ENCODE measurements at regions not wholly inside any gene's neighbourhood (a gene's known extent, or its start where the extent isn't known, plus 50 kb on each side); places are given as distances from the start of the nearest gene placed in this dataset.
A peak's percentile ranks its signal among the peaks of the same experiment; 100 is the strongest.

GRCh38 chr2:172658945-172659344 is 76.7 kb upstream of the RAPGEF4 start:
- TF ChIP-seq CTCF (conservative IDR thresholded peaks at IDR 0.05; ENCODE audit: low read depth, low read length) = no peak

GRCh38 chr2:172662099-172662498 is 73.5 kb upstream of the RAPGEF4 start:
- DNase-seq (ENCODE audit: low read depth) = no peak
- no peak for TF ChIP-seq CTCF (conservative IDR thresholded peaks at IDR 0.05; ENCODE audit: low read depth, low read length)
- no peak overlapping the region for H3K4me3 ChIP-seq (ENCODE audit: low read length)

More at GRCh38 chr2:172658945-172659344, 76.7 kb upstream of the RAPGEF4 start:
- DNase-seq (ENCODE audit: low read depth) = no peak
- H3K4me3 ChIP-seq (ENCODE audit: low read length) = no peak overlapping the region

- DNase-seq (ENCODE audit: low read depth) = no peak
- no peak for TF ChIP-seq CTCF (conservative IDR thresholded peaks at IDR 0.05; ENCODE audit: low read depth, low read length)
- no peak overlapping the region for H3K4me3 ChIP-seq (ENCODE audit: low read length)
These were observed 70.9 kb upstream of the RAPGEF4 start for GRCh38 chr2:172664766-172665165.

GRCh38 chr2:172667581-172668325 is 67.9 kb upstream of the RAPGEF4 start:
- TF ChIP-seq CTCF (conservative IDR thresholded peaks at IDR 0.05; ENCODE audit: low read depth, low read length) = no peak
- no peak overlapping the region for H3K4me3 ChIP-seq (ENCODE audit: low read length)
- no peak for DNase-seq (ENCODE audit: low read depth)

- DNase-seq (ENCODE audit: low read depth) = no peak
These were observed 64.1 kb upstream of the RAPGEF4 start for GRCh38 chr2:172671501-172671900.

GRCh38 chr2:172672114-172672513 is 63.5 kb upstream of the RAPGEF4 start:
- no peak for TF ChIP-seq CTCF (conservative IDR thresholded peaks at IDR 0.05; ENCODE audit: low read depth, low read length)
- no peak for DNase-seq (ENCODE audit: low read depth)
- no peak overlapping the region for H3K4me3 ChIP-seq (ENCODE audit: low read length)

More at GRCh38 chr2:172671501-172671900, 64.1 kb upstream of the RAPGEF4 start:
- no peak overlapping the region for H3K4me3 ChIP-seq (ENCODE audit: low read length)
- TF ChIP-seq CTCF (conservative IDR thresholded peaks at IDR 0.05; ENCODE audit: low read depth, low read length) = no peak

GRCh38 chr2:172673056-172673683 is 62.5 kb upstream of the RAPGEF4 start:
- peak; percentile 62 for DNase-seq (ENCODE audit: low read depth)
- no peak overlapping the region for H3K4me3 ChIP-seq (ENCODE audit: low read length)
- no peak for TF ChIP-seq CTCF (conservative IDR thresholded peaks at IDR 0.05; ENCODE audit: low read depth, low read length)
